AG04450 (cell line): ENCODE measurements at regions not wholly inside any gene's neighbourhood (a gene's known extent, or its start where the extent isn't known, plus 50 kb on each side); places are given as distances from the start of the nearest gene placed in this dataset.

Experiments
- CTCF ChIA-PET: fragments of 300-600, 350-600 bp; formaldehyde crosslinking; extraction: SDS; loops from one replicate; lab custom pipeline; 2022; ENCODE audit warnings: antibody characterized with exemption, inconsistent platforms; lab: Charles Lee
- POLR2A ChIA-PET: fragments of 350-600 bp; formaldehyde crosslinking; extraction: SDS; loops from one replicate; lab custom pipeline; 2021; ENCODE audit warnings: antibody characterized with exemption, inconsistent platforms; lab: Yijun Ruan, JAX
- DNase-seq: peaks from one replicate; pipeline ENCODE4 v3.0.0-alpha.2; 2011; ENCODE audit warnings: low read depth, low spot score
- H3K27ac ChIP-seq: one replicate; pipeline ENCODE4 v1.5.1; 2012; ENCODE audit warnings: low read depth, low read length, control low read depth
- H3K27me3 ChIP-seq: one replicate; pipeline ENCODE4 v1.6.0; 2012; ENCODE audit warnings: low read length; ENCODE audit not compliant: control insufficient read depth, insufficient read depth
- H3K4me3 ChIP-seq: 2 replicates; pipeline ENCODE4 v1.5.1; 2011; ENCODE audit warnings: mild to moderate bottlenecking, low read depth, low read length, control low read depth
- H3K9me3 ChIP-seq: 2 replicates; pipeline ENCODE4 v1.5.1; 2012; ENCODE audit warnings: low read length; ENCODE audit not compliant: control insufficient read depth, insufficient read depth
- CTCF ChIP-seq: IDR thresholded peaks from 2 replicates; pipeline ENCODE4 v1.5.1; 2011; ENCODE audit warnings: low read depth, low read length, control low read depth, inconsistent platforms

GRCh38 chr6:85118652-85119235 is 331.1 kb upstream of the NT5E start:
- no peak overlapping the region for H3K4me3 ChIP-seq
- H3K27me3 ChIP-seq = no peaks in the 10 kb centered on the region
- ChIA-PET POLR2A (no interaction called here), CTCF (interaction anchor here (0.6 kb wide), 2 partner anchors 164 to 237 kb away, joined by 3 to 4 read pairs; no protein-coding TSS in a partner anchor)
- no peak for TF ChIP-seq CTCF
- H3K27ac ChIP-seq = no peak overlapping the region
- no peak for DNase-seq
- no peaks in the 10 kb centered on the region for H3K9me3 ChIP-seq

- Histone ChIP-seq H3K27ac (no peak overlapping the region), H3K9me3 (no peaks in the 10 kb centered on the region), H3K4me3 (no peak overlapping the region), H3K27me3 (no peaks in the 10 kb centered on the region)
- TF ChIP-seq CTCF = 0 out of 2 replicates have a peak, but pooled peaks have one; percentile 1
- DNase-seq = no peak
- ChIA-PET POLR2A (no interaction called here), CTCF (no interaction called here)
Observed at GRCh38 chr6:85118233-85118632, 331.6 kb upstream of the NT5E start.

- Histone ChIP-seq H3K4me3 (no peak overlapping the region), H3K9me3 (no peaks in the 10 kb centered on the region), H3K27ac (no peak overlapping the region), H3K27me3 (peaks cover 3% of the 10 kb centered on the region)
- POLR2A ChIA-PET = no interaction called here
- no peak for DNase-seq
- CTCF ChIA-PET = no interaction called here
- no peak for TF ChIP-seq CTCF
Observed at GRCh38 chr6:85116475-85116874, 333.4 kb upstream of the NT5E start.

GRCh38 chr6:85115876-85116275 is 334.0 kb upstream of the NT5E start:
- CTCF ChIA-PET = no interaction called here
- Histone ChIP-seq H3K27ac (no peak overlapping the region), H3K27me3 (peaks cover 3% of the 10 kb centered on the region), H3K9me3 (no peaks in the 10 kb centered on the region), H3K4me3 (no peak overlapping the region)
- POLR2A ChIA-PET = no interaction called here
- TF ChIP-seq CTCF = no peak
- DNase-seq = no peak

GRCh38 chr6:85115376-85115775 is 334.5 kb upstream of the NT5E start:
- Histone ChIP-seq H3K27ac (no peak overlapping the region), H3K9me3 (no peaks in the 10 kb centered on the region), H3K27me3 (peaks cover 3% of the 10 kb centered on the region), H3K4me3 (no peak overlapping the region)
- CTCF ChIA-PET = no interaction called here
- TF ChIP-seq CTCF = no peak
- POLR2A ChIA-PET = no interaction called here
- no peak for DNase-seq
